Liver (tissue), 3 donors: ENCODE measurements at regions not wholly inside any gene's neighbourhood (a gene's known extent, or its start where the extent isn't known, plus 50 kb on each side); places are given as distances from the start of the nearest gene placed in this dataset.

Experiments
- EGR1 ChIP-seq, 2 donors: IDR thresholded peaks; 2 replicates each; pipeline ENCODE4 v1.6.1; 2016 to 2018; ENCODE audit warnings: antibody characterized with exemption in 2 of 2, low read depth in 2 of 2
- FOXA1 ChIP-seq: IDR thresholded peaks from 2 replicates; pipeline ENCODE4 v1.6.1; 2016; ENCODE audit warnings: antibody characterized with exemption
- HNF4A ChIP-seq, 2 donors: conservative IDR thresholded peaks; 2 replicates each; pipeline ENCODE4 v1.6.1; 2016; ENCODE audit warnings: antibody characterized with exemption in 2 of 2, mild to moderate bottlenecking in 2 of 2
- JUND ChIP-seq, 2 donors: IDR thresholded peaks; 2 replicates each; pipeline ENCODE4 v1.6.1; 2016; ENCODE audit warnings: antibody characterized with exemption in 2 of 2
- RAD21 ChIP-seq, 2 donors: IDR thresholded peaks; 2 replicates each; pipeline ENCODE4 v1.6.1; 2016; ENCODE audit warnings: antibody characterized with exemption in 2 of 2, mild to moderate bottlenecking in 2 of 2
- RXRA ChIP-seq, 2 donors: IDR thresholded peaks; 2 replicates each; pipeline ENCODE4 v1.6.1; 2017 to 2018; ENCODE audit warnings: antibody characterized with exemption in 2 of 2, mild to moderate bottlenecking in 1 of 2
- SP1 ChIP-seq: IDR thresholded peaks from 2 replicates; pipeline ENCODE4 v1.6.1; 2018; ENCODE audit warnings: antibody characterized with exemption, mild to moderate bottlenecking
- TAF1 ChIP-seq: conservative IDR thresholded peaks from 2 replicates; pipeline ENCODE4 v1.6.1; 2016; ENCODE audit warnings: antibody characterized with exemption, mild to moderate bottlenecking
- YY1 ChIP-seq: IDR thresholded peaks from 2 replicates; pipeline ENCODE4 v1.6.1; 2016; ENCODE audit warnings: antibody characterized with exemption, mild to moderate bottlenecking
- TF ChIP-seq, protein P1 (sequence below): fragments of 150-350 bp; IDR thresholded peaks from 2 replicates; pipeline ENCODE4 v1.5.1; 2017; ENCODE audit warnings: improper control_type of control experiment, low read depth, low read length; ENCODE audit not compliant: missing input control
- TF ChIP-seq, protein P2 (sequence below): IDR thresholded peaks from 2 replicates; pipeline ENCODE4 v1.6.1; 2016; ENCODE audit warnings: antibody characterized with exemption
- TF ChIP-seq, protein P3 (sequence below): IDR thresholded peaks from 2 replicates; pipeline ENCODE4 v1.6.1; 2016; ENCODE audit warnings: antibody characterized with exemption
- TF ChIP-seq, protein P4 (sequence below): IDR thresholded peaks from 2 replicates; pipeline ENCODE4 v1.6.1; 2016; ENCODE audit warnings: antibody characterized with exemption, mild to moderate bottlenecking
- TF ChIP-seq, protein P5 (sequence below): IDR thresholded peaks from 2 replicates; pipeline ENCODE4 v1.6.1; 2016; ENCODE audit warnings: antibody characterized with exemption
- donor health status: healthy.
- donor health status: healthy.

DNA sequence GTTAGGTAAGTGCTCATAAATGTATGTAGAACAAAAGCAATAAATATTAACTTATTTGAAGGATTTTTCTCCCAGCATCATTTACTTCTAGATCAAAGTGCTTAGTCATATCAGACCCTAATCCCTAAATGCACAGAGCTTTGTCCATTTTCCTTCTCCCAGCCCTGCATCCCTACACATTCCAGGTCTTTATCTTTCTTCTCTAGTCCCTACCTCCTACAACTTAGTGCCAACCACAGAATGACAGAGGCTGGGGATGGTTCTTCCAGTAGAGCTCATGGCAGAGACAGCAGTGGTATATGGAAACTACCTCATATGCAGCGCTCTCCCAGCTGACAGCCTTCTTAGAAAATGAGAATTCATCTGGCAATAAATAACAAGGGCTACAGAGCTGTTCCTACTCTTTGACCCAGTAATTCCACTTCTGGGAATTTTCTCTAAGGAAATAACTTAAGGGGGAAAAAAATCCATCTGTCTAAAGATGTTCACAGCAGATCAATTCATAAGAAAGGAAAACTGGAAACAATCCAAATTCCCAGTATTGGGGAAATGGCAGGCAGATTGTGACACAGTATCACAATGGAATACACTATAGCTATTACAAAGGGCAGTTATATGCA, 62.9 kb upstream of the ROR1 start:
- TF ChIP-seq, protein P1, sequence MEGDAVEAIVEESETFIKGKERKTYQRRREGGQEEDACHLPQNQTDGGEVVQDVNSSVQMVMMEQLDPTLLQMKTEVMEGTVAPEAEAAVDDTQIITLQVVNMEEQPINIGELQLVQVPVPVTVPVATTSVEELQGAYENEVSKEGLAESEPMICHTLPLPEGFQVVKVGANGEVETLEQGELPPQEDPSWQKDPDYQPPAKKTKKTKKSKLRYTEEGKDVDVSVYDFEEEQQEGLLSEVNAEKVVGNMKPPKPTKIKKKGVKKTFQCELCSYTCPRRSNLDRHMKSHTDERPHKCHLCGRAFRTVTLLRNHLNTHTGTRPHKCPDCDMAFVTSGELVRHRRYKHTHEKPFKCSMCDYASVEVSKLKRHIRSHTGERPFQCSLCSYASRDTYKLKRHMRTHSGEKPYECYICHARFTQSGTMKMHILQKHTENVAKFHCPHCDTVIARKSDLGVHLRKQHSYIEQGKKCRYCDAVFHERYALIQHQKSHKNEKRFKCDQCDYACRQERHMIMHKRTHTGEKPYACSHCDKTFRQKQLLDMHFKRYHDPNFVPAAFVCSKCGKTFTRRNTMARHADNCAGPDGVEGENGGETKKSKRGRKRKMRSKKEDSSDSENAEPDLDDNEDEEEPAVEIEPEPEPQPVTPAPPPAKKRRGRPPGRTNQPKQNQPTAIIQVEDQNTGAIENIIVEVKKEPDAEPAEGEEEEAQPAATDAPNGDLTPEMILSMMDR = no peak
- TF ChIP-seq YY1 (no peak), RAD21 (IDR thresholded peaks at IDR 0.05) (no peak), TAF1 (no peak), SP1 (no peak), FOXA1 (no peak), JUND (IDR thresholded peaks at IDR 0.05) (no peak), HNF4A (conservative IDR thresholded peaks at IDR 0.05) (no peak), RXRA (IDR thresholded peaks at IDR 0.05) (no peak), EGR1 (IDR thresholded peaks at IDR 0.05; ENCODE audit: low read depth in 2 of 2) (no peak)
- TF ChIP-seq, protein P2, sequence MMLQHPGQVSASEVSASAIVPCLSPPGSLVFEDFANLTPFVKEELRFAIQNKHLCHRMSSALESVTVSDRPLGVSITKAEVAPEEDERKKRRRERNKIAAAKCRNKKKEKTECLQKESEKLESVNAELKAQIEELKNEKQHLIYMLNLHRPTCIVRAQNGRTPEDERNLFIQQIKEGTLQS = no peak
- TF ChIP-seq, protein P3, sequence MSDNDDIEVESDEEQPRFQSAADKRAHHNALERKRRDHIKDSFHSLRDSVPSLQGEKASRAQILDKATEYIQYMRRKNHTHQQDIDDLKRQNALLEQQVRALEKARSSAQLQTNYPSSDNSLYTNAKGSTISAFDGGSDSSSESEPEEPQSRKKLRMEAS = no peak
- TF ChIP-seq, protein P4, sequence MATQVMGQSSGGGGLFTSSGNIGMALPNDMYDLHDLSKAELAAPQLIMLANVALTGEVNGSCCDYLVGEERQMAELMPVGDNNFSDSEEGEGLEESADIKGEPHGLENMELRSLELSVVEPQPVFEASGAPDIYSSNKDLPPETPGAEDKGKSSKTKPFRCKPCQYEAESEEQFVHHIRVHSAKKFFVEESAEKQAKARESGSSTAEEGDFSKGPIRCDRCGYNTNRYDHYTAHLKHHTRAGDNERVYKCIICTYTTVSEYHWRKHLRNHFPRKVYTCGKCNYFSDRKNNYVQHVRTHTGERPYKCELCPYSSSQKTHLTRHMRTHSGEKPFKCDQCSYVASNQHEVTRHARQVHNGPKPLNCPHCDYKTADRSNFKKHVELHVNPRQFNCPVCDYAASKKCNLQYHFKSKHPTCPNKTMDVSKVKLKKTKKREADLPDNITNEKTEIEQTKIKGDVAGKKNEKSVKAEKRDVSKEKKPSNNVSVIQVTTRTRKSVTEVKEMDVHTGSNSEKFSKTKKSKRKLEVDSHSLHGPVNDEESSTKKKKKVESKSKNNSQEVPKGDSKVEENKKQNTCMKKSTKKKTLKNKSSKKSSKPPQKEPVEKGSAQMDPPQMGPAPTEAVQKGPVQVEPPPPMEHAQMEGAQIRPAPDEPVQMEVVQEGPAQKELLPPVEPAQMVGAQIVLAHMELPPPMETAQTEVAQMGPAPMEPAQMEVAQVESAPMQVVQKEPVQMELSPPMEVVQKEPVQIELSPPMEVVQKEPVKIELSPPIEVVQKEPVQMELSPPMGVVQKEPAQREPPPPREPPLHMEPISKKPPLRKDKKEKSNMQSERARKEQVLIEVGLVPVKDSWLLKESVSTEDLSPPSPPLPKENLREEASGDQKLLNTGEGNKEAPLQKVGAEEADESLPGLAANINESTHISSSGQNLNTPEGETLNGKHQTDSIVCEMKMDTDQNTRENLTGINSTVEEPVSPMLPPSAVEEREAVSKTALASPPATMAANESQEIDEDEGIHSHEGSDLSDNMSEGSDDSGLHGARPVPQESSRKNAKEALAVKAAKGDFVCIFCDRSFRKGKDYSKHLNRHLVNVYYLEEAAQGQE = no peak
- TF ChIP-seq, protein P5, sequence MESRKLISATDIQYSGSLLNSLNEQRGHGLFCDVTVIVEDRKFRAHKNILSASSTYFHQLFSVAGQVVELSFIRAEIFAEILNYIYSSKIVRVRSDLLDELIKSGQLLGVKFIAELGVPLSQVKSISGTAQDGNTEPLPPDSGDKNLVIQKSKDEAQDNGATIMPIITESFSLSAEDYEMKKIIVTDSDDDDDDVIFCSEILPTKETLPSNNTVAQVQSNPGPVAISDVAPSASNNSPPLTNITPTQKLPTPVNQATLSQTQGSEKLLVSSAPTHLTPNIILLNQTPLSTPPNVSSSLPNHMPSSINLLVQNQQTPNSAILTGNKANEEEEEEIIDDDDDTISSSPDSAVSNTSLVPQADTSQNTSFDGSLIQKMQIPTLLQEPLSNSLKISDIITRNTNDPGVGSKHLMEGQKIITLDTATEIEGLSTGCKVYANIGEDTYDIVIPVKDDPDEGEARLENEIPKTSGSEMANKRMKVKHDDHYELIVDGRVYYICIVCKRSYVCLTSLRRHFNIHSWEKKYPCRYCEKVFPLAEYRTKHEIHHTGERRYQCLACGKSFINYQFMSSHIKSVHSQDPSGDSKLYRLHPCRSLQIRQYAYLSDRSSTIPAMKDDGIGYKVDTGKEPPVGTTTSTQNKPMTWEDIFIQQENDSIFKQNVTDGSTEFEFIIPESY = no peak
